Activated T-cell treated with anti-CD3 and anti-CD28 coated beads, Interleukin-2, amount 50 U/mL, for 24 hours (primary cell): ENCODE measurements at regions not wholly inside any gene's neighbourhood (a gene's known extent, or its start where the extent isn't known, plus 50 kb on each side); places are given as distances from the start of the nearest gene placed in this dataset.

Experiments used
- DNase-seq: peaks from one replicate; pipeline ENCODE4 v3.0.0-alpha.2; 2020
- H3K27ac Mint-ChIP-seq: 2 replicates; pipeline ENCODE4 v1.8.0; 2020; ENCODE audit warnings: mild to moderate bottlenecking, mixed read lengths
- H3K27me3 Mint-ChIP-seq: 2 replicates; pipeline ENCODE4 v1.8.0; 2020; ENCODE audit warnings: mixed read lengths
- H3K36me3 Mint-ChIP-seq: 2 replicates; pipeline ENCODE4 v1.8.0; 2020; ENCODE audit warnings: low read depth, mixed read lengths
- H3K4me1 Mint-ChIP-seq: 2 replicates; pipeline ENCODE4 v1.8.0; 2020; ENCODE audit warnings: low read depth, mixed read lengths
- H3K4me3 Mint-ChIP-seq: 2 replicates; pipeline ENCODE4 v1.8.0; 2020; ENCODE audit warnings: mild to moderate bottlenecking, moderate library complexity, mixed read lengths
- H3K9me3 Mint-ChIP-seq: 2 replicates; pipeline ENCODE4 v1.8.0; 2020; ENCODE audit warnings: mixed read lengths

DNA sequence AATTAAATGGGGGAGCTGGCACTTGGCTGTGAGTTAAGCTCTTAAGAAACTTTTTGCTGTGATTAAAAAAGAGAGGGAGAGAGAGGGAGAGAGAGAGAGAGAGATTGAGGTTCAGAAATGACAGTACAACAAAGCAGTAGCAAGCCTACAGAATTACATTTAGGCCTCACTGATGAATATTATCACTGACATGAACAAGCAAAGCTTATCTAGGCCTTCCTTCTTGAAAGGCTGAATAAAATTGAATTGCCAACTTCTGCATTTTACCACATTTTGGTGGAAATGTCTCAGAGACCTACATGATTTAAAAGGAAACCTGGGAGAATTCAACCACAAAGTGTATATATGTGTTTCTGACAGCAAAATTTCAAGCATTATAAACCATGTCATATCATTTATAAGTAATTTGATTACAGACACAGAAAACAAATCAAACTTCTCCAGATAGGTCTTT lies 530.8 kb downstream of the SOX2 start:
- no peaks in the 10 kb centered on the region for H3K4me1 Mint-ChIP-seq
- no peak for DNase-seq
- no peaks in the 10 kb centered on the region for H3K27me3 Mint-ChIP-seq
- no peak overlapping the region for H3K4me3 Mint-ChIP-seq
- H3K27ac Mint-ChIP-seq: no peak overlapping the region
- H3K36me3 Mint-ChIP-seq: no peaks in the 10 kb centered on the region
- no peaks in the 10 kb centered on the region for H3K9me3 Mint-ChIP-seq

DNA sequence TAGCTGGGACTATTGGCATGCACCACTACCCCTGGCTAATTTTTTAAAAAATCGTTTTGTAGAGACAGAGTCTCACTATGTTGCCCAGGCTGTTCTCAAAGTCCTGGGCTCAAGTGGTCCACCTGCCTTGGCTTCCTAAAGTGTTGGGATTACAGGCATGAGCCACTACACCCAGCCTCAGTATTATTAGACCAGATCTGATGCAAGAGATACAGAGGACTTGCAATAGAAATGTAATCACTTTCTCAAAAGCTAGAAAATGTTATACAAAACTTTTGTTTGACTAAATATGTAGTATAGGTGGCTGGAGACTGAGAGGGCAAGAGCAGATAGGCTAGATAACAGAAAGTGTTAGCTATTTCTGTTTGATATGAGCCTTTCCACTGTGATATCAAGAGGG lies 531.9 kb downstream of the SOX2 start:
- H3K27ac Mint-ChIP-seq: no peak overlapping the region
- no peaks in the 10 kb centered on the region for H3K27me3 Mint-ChIP-seq
- no peak overlapping the region for H3K4me3 Mint-ChIP-seq
- no peak for DNase-seq
- H3K36me3 Mint-ChIP-seq: no peaks in the 10 kb centered on the region
- H3K4me1 Mint-ChIP-seq: no peaks in the 10 kb centered on the region
- no peaks in the 10 kb centered on the region for H3K9me3 Mint-ChIP-seq

DNA sequence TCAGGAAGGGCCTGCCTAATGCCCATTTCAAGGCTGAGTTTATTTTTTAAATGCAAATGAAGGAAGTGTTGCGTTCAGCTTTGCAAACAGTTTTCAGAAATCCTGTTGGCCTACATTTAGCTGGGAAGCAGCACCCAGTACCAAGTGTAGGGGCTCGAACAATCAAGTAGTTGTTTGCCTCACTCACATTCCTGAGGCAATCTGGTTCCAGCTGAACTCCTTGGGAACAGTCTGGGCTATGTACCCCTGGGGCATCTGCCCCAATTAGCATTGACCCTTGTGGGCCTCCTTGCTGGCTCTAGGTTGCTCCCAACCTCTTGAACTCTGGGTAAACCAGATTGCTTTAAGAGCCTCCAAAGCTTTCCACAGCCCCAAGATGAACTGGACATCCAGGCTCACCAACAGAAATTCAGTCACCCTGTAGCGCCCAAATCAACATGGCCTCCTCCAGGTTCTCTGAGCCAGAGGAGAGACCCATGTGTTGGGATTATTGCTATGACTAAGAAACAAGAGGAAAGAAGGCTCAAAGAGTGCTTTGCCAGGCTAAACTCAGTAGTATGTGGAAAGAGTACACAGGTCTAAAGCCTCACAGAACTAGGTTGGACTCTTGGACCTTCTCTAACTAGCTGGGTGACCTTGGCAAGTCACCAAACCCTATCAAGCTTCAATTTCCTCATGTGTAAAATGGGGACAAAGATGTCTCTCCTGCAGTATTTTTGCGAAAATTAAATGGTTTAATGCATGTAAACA lies 532.7 kb downstream of the SOX2 start:
- no peak for DNase-seq
- Mint-ChIP-seq H3K4me1 (no peaks in the 10 kb centered on the region), H3K27ac (no peak overlapping the region), H3K9me3 (no peaks in the 10 kb centered on the region), H3K27me3 (no peaks in the 10 kb centered on the region), H3K36me3 (no peaks in the 10 kb centered on the region), H3K4me3 (no peak overlapping the region)

DNA sequence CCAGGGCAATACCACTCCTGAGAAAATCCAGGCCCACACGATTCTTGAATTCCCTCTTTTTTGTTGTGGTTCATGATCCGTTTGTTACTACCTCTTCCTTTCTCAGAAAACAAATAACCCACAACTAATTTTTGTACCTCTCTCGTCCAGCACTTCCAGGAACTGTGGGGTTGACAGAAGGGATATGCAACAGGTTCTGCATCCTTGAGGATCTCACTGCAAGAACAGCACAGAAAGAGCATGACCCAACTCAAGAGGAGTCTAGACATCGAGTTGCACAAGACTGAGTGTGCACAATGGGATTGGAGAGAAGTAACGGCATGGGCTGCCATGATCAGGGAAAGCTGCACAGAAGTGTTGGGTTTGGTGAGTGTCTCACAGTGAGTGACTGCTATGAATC lies 533.3 kb downstream of the SOX2 start:
- Mint-ChIP-seq H3K4me1 (no peaks in the 10 kb centered on the region), H3K9me3 (no peaks in the 10 kb centered on the region), H3K36me3 (no peaks in the 10 kb centered on the region), H3K27me3 (no peaks in the 10 kb centered on the region), H3K4me3 (no peak overlapping the region), H3K27ac (no peak overlapping the region)
- DNase-seq: no peak

DNA sequence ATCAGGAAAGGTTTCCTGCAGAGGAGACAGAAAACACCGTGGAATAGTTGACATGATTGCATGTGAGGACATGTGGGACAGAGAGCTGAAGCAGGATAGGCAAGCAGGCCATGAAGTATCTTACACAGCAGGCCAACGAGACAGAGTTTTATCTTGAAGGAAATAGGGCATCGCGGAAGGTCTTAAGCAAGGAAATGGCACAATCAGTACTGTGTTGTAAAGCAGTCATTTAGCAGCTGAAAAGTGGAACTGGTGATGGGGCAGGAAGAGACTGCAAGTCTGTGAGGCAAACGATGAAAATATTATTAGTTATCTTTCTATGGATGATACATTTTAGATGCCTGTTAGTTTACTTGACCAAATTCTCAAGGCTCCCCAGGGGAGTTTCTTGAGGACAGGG lies 535.1 kb downstream of the SOX2 start:
- no peaks in the 10 kb centered on the region for H3K36me3 Mint-ChIP-seq
- no peaks in the 10 kb centered on the region for H3K4me1 Mint-ChIP-seq
- no peaks in the 10 kb centered on the region for H3K27me3 Mint-ChIP-seq
- H3K27ac Mint-ChIP-seq: no peak overlapping the region
- DNase-seq: no peak
- no peaks in the 10 kb centered on the region for H3K9me3 Mint-ChIP-seq
- H3K4me3 Mint-ChIP-seq: no peak overlapping the region

DNA sequence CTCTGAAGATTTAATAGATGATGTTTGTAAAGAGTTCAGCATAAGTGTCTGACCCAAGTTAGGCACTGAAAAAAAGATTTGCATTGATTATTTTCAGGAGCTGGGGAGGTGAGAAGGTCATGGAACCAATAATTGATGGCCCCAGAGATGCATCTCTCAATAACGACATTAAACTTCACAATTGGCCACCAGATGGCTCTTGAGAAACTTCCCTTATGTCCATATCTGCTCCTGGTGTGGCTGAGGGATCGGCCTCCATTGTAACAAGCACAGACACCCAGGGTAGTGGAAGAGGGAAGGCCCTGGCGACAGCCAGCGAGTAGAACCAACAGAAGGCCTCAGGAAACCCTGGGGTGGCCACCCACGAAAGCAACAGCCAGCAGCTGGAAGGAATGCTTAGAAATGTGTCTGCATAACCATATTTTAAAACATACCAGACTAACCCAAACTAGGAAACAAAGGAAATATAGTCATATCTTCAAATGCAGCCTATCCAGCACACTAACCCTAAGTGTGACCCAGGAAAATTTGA lies 536.7 kb downstream of the SOX2 start:
- H3K4me3 Mint-ChIP-seq: no peak overlapping the region
- H3K27me3 Mint-ChIP-seq: no peaks in the 10 kb centered on the region
- no peak overlapping the region for H3K27ac Mint-ChIP-seq
- no peaks in the 10 kb centered on the region for H3K4me1 Mint-ChIP-seq
- no peaks in the 10 kb centered on the region for H3K9me3 Mint-ChIP-seq
- no peaks in the 10 kb centered on the region for H3K36me3 Mint-ChIP-seq
- no peak for DNase-seq

DNA sequence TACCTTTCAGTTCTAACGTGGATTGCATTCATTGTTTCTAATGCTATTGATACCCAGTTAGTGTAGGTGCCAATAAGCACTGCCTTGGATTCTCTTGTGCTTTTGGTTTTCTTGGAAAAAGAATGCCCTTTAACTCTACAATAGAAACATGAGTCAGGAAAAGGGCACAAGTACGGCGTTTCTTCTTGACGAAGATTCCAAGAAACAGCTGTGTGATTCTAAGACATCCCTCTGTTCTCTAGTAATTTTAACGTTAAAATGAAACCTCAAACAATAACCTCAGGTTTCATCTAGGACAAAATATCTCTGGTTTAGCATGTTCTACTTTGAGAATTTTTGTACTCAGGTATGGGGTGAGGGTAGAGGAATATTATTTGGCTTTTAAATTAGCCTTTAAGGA lies 540.5 kb upstream of the ATP11B start:
- no peaks in the 10 kb centered on the region for H3K36me3 Mint-ChIP-seq
- no peaks in the 10 kb centered on the region for H3K4me1 Mint-ChIP-seq
- no peaks in the 10 kb centered on the region for H3K9me3 Mint-ChIP-seq
- H3K27me3 Mint-ChIP-seq: no peaks in the 10 kb centered on the region
- H3K4me3 Mint-ChIP-seq: no peak overlapping the region
- H3K27ac Mint-ChIP-seq: no peak overlapping the region
- DNase-seq: no peak

DNA sequence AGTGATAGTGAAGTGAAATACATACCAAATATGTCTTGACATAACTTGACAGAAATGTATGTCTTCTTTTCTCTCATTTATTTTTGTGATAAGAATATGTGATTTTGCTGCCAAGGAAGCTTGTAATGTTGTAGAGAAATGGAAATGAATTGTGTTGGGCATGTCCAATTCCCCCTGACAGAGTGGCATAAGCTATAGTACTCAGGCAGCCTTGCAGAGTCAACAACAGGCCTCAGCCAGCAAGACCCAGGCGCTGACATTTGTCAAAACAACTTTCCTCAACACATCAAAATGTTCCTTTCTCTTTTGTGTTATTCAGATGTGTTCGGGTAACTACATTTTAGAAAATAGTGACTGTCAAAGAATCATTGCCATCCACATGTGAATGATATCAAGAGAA lies 538.1 kb upstream of the ATP11B start:
- Mint-ChIP-seq H3K36me3 (no peaks in the 10 kb centered on the region), H3K4me1 (no peaks in the 10 kb centered on the region), H3K9me3 (no peaks in the 10 kb centered on the region), H3K27me3 (no peaks in the 10 kb centered on the region), H3K27ac (no peak overlapping the region), H3K4me3 (no peak overlapping the region)
- no peak for DNase-seq

DNA sequence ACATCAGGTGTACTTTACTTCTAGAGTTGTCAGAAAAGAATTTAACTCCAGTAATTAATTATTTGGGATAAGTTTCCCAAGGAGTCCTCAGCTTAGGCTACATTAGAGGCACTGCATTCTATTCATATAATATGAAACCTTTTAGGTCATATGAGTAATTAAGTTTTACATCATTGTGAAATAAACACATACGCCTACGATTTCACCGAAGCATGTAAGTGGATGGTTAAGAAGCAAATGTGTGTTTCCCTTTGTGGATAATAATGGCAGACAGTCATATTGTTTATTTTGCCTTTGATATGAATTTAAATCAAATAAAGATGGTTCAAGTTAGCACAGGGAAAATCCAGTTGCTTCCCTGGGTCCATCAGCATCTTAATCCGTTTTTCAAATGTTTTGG lies 535.9 kb upstream of the ATP11B start:
- no peak for DNase-seq
- Mint-ChIP-seq H3K4me3 (no peak overlapping the region), H3K27ac (no peak overlapping the region), H3K27me3 (no peaks in the 10 kb centered on the region), H3K9me3 (no peaks in the 10 kb centered on the region), H3K36me3 (no peaks in the 10 kb centered on the region), H3K4me1 (no peaks in the 10 kb centered on the region)

DNA sequence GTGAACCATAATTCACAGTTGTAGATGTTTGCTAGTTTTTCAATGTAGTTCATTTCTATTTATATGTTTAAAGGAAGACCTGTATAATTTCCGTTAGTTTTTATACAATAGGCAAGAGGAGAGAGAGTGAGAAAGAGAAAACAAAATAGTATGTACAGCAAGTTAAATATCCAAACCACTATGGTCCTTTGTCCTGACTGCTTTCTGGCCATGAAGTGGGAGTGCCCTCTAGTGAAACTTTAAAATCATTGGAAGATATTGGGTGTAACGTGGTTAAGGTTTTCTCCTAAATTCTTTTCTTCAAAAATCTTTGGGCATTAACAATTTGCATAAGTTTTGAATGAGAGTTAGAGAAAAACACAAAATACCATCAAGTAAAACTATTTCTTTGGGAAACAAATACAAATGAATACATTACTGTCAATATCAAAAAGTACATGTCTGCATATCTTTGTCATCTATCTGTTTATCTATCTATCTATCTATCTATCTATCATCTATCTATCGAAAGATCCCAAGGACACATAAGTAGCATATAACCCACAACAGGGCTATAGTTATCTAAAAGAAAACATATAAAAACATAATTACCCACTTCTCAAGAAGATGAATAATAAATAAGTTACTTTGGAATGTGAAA lies 534.6 kb upstream of the ATP11B start:
- no peak overlapping the region for H3K4me3 Mint-ChIP-seq
- no peak overlapping the region for H3K27ac Mint-ChIP-seq
- no peaks in the 10 kb centered on the region for H3K9me3 Mint-ChIP-seq
- no peaks in the 10 kb centered on the region for H3K36me3 Mint-ChIP-seq
- H3K4me1 Mint-ChIP-seq: no peaks in the 10 kb centered on the region
- H3K27me3 Mint-ChIP-seq: no peaks in the 10 kb centered on the region
- no peak for DNase-seq

DNA sequence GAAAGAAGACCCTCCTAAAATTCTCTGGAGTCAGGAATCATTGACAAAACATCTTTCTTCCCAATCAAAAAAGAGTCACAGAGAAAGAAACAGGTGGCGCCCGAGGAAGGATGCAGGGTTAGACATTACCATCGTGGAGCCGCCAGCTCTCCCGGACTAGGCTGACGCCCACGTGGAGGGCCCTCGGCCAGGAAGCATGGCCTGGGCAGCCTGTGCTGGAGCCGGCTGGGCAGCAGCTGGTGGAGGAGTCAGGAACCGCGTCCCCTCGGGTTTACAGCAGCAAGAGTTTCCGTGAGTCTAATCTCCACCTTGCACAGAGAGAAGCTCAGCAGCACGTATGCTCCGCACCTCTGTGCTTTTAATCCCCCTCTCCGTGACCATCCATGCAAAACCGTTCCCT lies 533.7 kb upstream of the ATP11B start:
- H3K4me3 Mint-ChIP-seq: no peak overlapping the region
- H3K4me1 Mint-ChIP-seq: no peaks in the 10 kb centered on the region
- no peaks in the 10 kb centered on the region for H3K9me3 Mint-ChIP-seq
- no peaks in the 10 kb centered on the region for H3K27me3 Mint-ChIP-seq
- no peaks in the 10 kb centered on the region for H3K36me3 Mint-ChIP-seq
- H3K27ac Mint-ChIP-seq: no peak overlapping the region
- DNase-seq: no peak

DNA sequence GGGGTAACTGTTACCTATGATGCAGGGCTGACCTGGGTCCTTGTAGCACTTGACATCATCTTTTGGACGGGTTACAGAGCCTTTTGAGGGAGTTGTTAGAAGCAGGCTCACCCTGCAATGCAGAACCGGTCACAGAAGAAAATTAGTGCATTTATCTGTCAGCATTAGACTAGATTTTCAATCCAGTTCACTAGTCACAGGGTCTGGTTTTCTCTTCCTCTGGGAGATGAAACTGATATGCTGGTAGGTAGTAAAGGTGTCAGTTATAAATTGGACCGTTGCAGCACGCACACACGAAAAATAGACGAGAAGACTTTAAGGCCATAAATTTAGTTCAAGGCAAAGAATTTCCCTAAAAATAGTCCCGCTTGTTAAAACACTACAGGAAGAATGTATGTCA lies 532.3 kb upstream of the ATP11B start:
- H3K4me1 Mint-ChIP-seq: no peaks in the 10 kb centered on the region
- H3K9me3 Mint-ChIP-seq: no peaks in the 10 kb centered on the region
- H3K27ac Mint-ChIP-seq: no peak overlapping the region
- H3K36me3 Mint-ChIP-seq: no peaks in the 10 kb centered on the region
- no peaks in the 10 kb centered on the region for H3K27me3 Mint-ChIP-seq
- no peak overlapping the region for H3K4me3 Mint-ChIP-seq
- DNase-seq: no peak

DNA sequence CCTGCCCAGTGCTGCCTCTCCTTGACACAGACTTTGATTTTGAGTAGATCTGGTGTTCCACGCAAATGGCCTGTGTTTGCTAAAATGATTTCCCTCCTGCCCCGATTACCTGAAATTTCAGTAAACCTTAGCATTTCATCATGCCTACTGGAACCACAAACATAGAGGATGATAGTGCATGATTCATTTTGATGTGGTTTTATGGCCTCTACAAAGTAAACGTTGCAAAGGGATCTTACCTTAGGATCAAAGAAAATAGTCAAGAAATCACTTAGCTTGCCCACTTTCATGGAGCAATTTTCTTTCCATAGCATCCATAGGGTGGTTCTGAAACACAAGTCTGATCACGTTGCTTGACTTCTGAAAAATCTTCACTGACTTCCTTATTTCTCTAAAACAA lies 524.6 kb upstream of the ATP11B start:
- Mint-ChIP-seq H3K27ac (no peak overlapping the region), H3K9me3 (no peaks in the 10 kb centered on the region), H3K36me3 (no peaks in the 10 kb centered on the region), H3K27me3 (no peaks in the 10 kb centered on the region), H3K4me1 (no peaks in the 10 kb centered on the region), H3K4me3 (no peak overlapping the region)
- DNase-seq: no peak

DNA sequence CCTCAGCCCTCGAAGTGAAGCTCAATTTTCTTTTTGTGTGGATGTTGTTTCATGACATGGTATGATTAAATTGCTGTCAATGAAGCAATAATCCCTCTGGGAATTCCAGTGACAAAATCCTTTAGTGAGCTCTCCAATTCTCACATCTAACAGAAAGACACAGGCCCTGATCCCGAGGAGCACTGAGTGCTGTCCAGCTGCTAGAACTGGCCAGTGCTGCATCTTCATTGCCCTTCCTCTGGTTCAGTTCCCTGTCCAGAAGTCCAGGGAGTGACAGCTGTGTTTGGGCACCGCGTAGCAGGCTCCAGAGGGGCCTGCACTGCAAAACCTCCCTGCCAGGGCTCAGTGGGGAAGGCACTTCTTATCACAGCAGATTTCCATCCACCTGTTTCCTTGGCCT lies 516.8 kb upstream of the ATP11B start:
- Mint-ChIP-seq H3K9me3 (no peaks in the 10 kb centered on the region), H3K4me3 (no peak overlapping the region), H3K27me3 (no peaks in the 10 kb centered on the region), H3K27ac (no peak overlapping the region), H3K36me3 (no peaks in the 10 kb centered on the region), H3K4me1 (no peaks in the 10 kb centered on the region)
- DNase-seq: no peak

DNA sequence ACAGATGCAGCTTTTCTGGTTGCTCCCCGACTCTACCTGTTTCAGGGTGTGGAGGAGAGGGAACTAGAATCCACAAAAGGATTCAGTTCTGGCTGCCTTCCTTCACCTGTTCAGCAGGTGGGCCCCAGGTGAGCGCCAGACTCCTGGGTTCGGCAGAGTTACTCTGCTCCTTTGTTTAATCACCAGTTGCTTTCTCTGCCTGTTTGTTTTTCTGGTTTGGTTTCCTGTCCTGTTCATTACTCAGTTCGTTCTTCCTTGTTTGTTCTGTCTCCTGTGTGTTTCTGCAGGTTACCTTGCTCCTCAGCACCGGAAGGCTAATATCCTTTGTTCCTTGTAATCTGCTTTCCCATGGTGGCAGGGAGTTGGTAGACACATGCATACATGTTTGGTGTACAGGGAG lies 508.5 kb upstream of the ATP11B start:
- H3K4me1 Mint-ChIP-seq: no peaks in the 10 kb centered on the region
- no peaks in the 10 kb centered on the region for H3K9me3 Mint-ChIP-seq
- H3K27ac Mint-ChIP-seq: no peak overlapping the region
- no peaks in the 10 kb centered on the region for H3K36me3 Mint-ChIP-seq
- no peak for DNase-seq
- no peak overlapping the region for H3K4me3 Mint-ChIP-seq
- H3K27me3 Mint-ChIP-seq: no peaks in the 10 kb centered on the region
